Nephron progenitor cell (in vitro differentiated cells): ENCODE measurements at regions not wholly inside any gene's neighbourhood (a gene's known extent, or its start where the extent isn't known, plus 50 kb on each side); places are given as distances from the start of the nearest gene placed in this dataset.

Source experiments
- DNase-seq: peaks from one replicate; pipeline ENCODE4 v3.0.0; 2021
- H3K27ac Mint-ChIP-seq: 2 replicates; pipeline ENCODE4 v1.8.0; 2021; ENCODE audit warnings: mild to moderate bottlenecking, moderate library complexity, mixed read lengths
- H3K27me3 Mint-ChIP-seq: 2 replicates; pipeline ENCODE4 v1.8.0; 2021; ENCODE audit warnings: mild to moderate bottlenecking, low read depth, mixed read lengths; ENCODE audit not compliant: poor library complexity
- H3K36me3 Mint-ChIP-seq: 2 replicates; pipeline ENCODE4 v1.8.0; 2021; ENCODE audit warnings: low read depth, mixed read lengths
- H3K4me1 Mint-ChIP-seq: 2 replicates; pipeline ENCODE4 v1.8.0; 2021; ENCODE audit warnings: mixed read lengths
- H3K4me3 Mint-ChIP-seq: 2 replicates; pipeline ENCODE4 v1.8.0; 2021; ENCODE audit warnings: mild to moderate bottlenecking, moderate library complexity, mixed read lengths
- H3K9me3 Mint-ChIP-seq: 2 replicates; pipeline ENCODE4 v1.8.0; 2021; ENCODE audit warnings: mild to moderate bottlenecking, moderate library complexity, mixed read lengths
- TF ChIP-seq, protein P1 (sequence below): fragments of 200-600 bp; sonication (generic); IDR thresholded peaks from 2 replicates; pipeline ENCODE4 v1.5.0; 2021; ENCODE audit warnings: antibody characterized with exemption

DNA sequence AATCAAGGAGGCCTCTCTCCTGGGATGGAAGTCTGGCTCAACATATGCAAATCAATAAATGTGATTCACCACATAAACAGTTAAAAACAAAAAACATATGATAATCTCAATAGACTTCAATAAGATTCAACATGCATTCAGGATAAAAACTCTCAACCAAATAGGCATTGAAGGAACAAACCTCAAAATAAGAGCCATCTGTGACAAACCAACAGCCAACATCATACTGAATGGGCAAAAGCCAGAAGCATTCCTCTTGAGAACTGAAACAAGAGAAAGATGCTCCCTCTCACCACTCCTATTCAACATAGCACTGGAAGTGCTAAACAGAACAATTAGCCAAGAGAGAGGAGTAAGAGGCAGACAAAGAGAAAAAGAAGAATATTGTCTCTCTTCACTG, 54.0 kb upstream of the SEZ6L start:
- DNase-seq: no peak
- H3K27ac Mint-ChIP-seq: no peak overlapping the region
- H3K4me1 Mint-ChIP-seq: no peaks in the 10 kb centered on the region
- no peak overlapping the region for H3K4me3 Mint-ChIP-seq
- H3K9me3 Mint-ChIP-seq: peaks cover 20% of the 10 kb centered on the region
- TF ChIP-seq, protein P1, sequence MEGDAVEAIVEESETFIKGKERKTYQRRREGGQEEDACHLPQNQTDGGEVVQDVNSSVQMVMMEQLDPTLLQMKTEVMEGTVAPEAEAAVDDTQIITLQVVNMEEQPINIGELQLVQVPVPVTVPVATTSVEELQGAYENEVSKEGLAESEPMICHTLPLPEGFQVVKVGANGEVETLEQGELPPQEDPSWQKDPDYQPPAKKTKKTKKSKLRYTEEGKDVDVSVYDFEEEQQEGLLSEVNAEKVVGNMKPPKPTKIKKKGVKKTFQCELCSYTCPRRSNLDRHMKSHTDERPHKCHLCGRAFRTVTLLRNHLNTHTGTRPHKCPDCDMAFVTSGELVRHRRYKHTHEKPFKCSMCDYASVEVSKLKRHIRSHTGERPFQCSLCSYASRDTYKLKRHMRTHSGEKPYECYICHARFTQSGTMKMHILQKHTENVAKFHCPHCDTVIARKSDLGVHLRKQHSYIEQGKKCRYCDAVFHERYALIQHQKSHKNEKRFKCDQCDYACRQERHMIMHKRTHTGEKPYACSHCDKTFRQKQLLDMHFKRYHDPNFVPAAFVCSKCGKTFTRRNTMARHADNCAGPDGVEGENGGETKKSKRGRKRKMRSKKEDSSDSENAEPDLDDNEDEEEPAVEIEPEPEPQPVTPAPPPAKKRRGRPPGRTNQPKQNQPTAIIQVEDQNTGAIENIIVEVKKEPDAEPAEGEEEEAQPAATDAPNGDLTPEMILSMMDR: no peak
- H3K36me3 Mint-ChIP-seq: peaks cover 10% of the 10 kb centered on the region
- peaks cover 8% of the 10 kb centered on the region for H3K27me3 Mint-ChIP-seq
